K562 (cell line): ENCODE measurements at regions not wholly inside any gene's neighbourhood (a gene's known extent, or its start where the extent isn't known, plus 50 kb on each side); places are given as distances from the start of the nearest gene placed in this dataset.

Experiments
- CHD7 ChIP-seq: fragments of 200-600 bp; sonication (generic); IDR thresholded peaks from one replicate; pipeline ENCODE4 v1.6.1; 2012; ENCODE audit warnings: mild to moderate bottlenecking, low read depth, low read length, inconsistent platforms
- EHMT2 ChIP-seq: fragments of 450-650 bp; IDR thresholded peaks from 2 replicates; pipeline ENCODE4 v1.6.1; 2018; ENCODE audit warnings: antibody characterized with exemption
- PTBP1 ChIP-seq: fragments of 200-400 bp; formaldehyde crosslinking; IDR thresholded peaks from 2 replicates; pipeline ENCODE4 v1.6.1; 2017; ENCODE audit warnings: low read depth, low read length
- ZBTB11 ChIP-seq, 3 experiments: fragments of 200-800 bp in 1 of 3; fragments of 250-450 bp in 1 of 3; fragments of 450-650 bp in 1 of 3; sonication (Bioruptor Pico) in 1 of 3; sonication (Bioruptor generic) in 1 of 3; formaldehyde crosslinking in 1 of 3; IDR thresholded peaks; 2 replicates each; pipeline versions ENCODE4 v1.6.1 to v1.8.0; 2016 to 2022; ENCODE audit warnings: mild to moderate bottlenecking in 2 of 3, missing genetic modification characterization in 2 of 3, missing compliant biosample characterization in 1 of 3, moderate library complexity in 1 of 3
- ZNF764 ChIP-seq: fragments of 250-450 bp; sonication (Bioruptor Pico); IDR thresholded peaks from 2 replicates; pipeline ENCODE4 v1.4.0; 2020; ENCODE audit warnings: low read depth, mild to moderate bottlenecking, moderate library complexity

GRCh38 chr15:62298811-62299210, 133.7 kb upstream of the C2CD4B start (continued):
- TF ChIP-seq CHD7, result no peak
- no peak for TF ChIP-seq ZNF764
- TF ChIP-seq PTBP1, result no peak
- no peak for TF ChIP-seq EHMT2
- TF ChIP-seq ZBTB11 (CRISPR knock-in tag; IDR thresholded peaks at IDR 0.05), result no peak
